Gastroesophageal sphincter (tissue), 3 donors: ENCODE measurements at regions not wholly inside any gene's neighbourhood (a gene's known extent, or its start where the extent isn't known, plus 50 kb on each side); places are given as distances from the start of the nearest gene placed in this dataset.

Source experiments
- EP300 ChIP-seq: sonication (generic); formaldehyde crosslinking; IDR thresholded peaks from one replicate; pipeline ENCODE4 v1.6.1; 2017; ENCODE audit warnings: antibody characterized with exemption, mild to moderate bottlenecking
- POLR2AphosphoS5 ChIP-seq: sonication (generic); formaldehyde crosslinking; IDR thresholded peaks from one replicate; pipeline ENCODE4 v1.6.1; 2017; ENCODE audit warnings: antibody characterized with exemption
- TF ChIP-seq, protein P1 (sequence below), 4 experiments: fragments of 200-600 bp in 2 of 4; fragments of 450-650 bp in 2 of 4; sonication (generic) in 1 of 4; IDR thresholded peaks; one replicate each; pipeline ENCODE4 v1.5.1; 2017 to 2019; ENCODE audit warnings: antibody characterized with exemption in 4 of 4, mild to moderate bottlenecking in 2 of 4, moderate library complexity in 2 of 4

DNA sequence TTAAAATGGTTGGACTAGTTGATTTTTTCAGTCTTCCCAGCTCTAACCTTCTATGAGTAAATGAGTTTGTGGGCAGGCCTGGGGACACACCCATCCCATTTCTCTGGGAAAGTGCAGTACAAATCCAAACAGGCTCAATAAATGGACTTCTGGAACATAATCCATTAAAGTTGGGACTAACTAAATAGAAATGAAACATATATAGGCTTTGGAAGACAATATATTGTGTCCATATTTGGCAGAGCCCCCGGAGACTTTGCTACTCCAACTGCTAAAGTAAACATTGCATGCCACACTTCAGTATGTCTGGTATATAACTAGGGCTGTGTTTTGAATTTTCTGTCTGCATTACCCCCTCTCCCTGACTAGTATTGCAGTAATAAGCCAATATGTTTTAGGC, 191.4 kb upstream of the DAB2 start:
- TF ChIP-seq, protein P1, sequence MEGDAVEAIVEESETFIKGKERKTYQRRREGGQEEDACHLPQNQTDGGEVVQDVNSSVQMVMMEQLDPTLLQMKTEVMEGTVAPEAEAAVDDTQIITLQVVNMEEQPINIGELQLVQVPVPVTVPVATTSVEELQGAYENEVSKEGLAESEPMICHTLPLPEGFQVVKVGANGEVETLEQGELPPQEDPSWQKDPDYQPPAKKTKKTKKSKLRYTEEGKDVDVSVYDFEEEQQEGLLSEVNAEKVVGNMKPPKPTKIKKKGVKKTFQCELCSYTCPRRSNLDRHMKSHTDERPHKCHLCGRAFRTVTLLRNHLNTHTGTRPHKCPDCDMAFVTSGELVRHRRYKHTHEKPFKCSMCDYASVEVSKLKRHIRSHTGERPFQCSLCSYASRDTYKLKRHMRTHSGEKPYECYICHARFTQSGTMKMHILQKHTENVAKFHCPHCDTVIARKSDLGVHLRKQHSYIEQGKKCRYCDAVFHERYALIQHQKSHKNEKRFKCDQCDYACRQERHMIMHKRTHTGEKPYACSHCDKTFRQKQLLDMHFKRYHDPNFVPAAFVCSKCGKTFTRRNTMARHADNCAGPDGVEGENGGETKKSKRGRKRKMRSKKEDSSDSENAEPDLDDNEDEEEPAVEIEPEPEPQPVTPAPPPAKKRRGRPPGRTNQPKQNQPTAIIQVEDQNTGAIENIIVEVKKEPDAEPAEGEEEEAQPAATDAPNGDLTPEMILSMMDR (IDR thresholded peaks at IDR 0.05): no peak
- TF ChIP-seq EP300 (no peak), POLR2AphosphoS5 (no peak)
